Stimulated activated naive CD8-positive, alpha-beta T cell treated with anti-CD3 and anti-CD28 coated beads, Interleukin-15, amount 100 ng/mL, for 72 hours (primary cell): ENCODE measurements at regions not wholly inside any gene's neighbourhood (a gene's known extent, or its start where the extent isn't known, plus 50 kb on each side); places are given as distances from the start of the nearest gene placed in this dataset.
"Not testable (repeated sequence)": the region's sequence is repeated elsewhere in the genome, so short reads cannot be mapped to it uniquely, and the experiment has no call there.

Experiments
- ATAC-seq: fragments of 150-1000 bp; cut with Tn5 transposase; 2 replicates; pipeline ENCODE4 v1.10.0; 2021; ENCODE audit warnings: mild to moderate bottlenecking, moderate library complexity
- DNase-seq, 2 donors: peaks; one replicate each; pipeline ENCODE4 v3.0.0; 2021 to 2022
- H3K27ac Mint-ChIP-seq, 2 donors: one replicate each; pipeline ENCODE4 v1.8.0; 2022; ENCODE audit warnings: mild to moderate bottlenecking in 2 of 2, mixed read lengths in 2 of 2, moderate library complexity in 2 of 2
- H3K27me3 Mint-ChIP-seq: one replicate; pipeline ENCODE4 v1.8.0; 2022; ENCODE audit warnings: mixed read lengths
- H3K4me1 Mint-ChIP-seq: one replicate; pipeline ENCODE4 v1.8.0; 2022; ENCODE audit warnings: mild to moderate bottlenecking, mixed read lengths
- H3K4me3 Mint-ChIP-seq, 2 donors: one replicate each; pipeline ENCODE4 v1.8.0; 2022; ENCODE audit warnings: mild to moderate bottlenecking in 2 of 2, mixed read lengths in 2 of 2, moderate library complexity in 1 of 2
- H3K9me3 Mint-ChIP-seq, 2 donors: one replicate each; pipeline ENCODE4 v1.8.0; 2022; ENCODE audit warnings: mixed read lengths in 2 of 2

GRCh38 chr2:67755156-67755882 is 307.5 kb downstream of the C1D start:
- ATAC-seq (no peak), DNase-seq (no peak)
- no peaks in the 10 kb centered on the region for H3K27me3 Mint-ChIP-seq
- no peaks in the 10 kb centered on the region for H3K9me3 Mint-ChIP-seq
- H3K27ac Mint-ChIP-seq = no peak overlapping the region
- no peak overlapping the region for H3K4me3 Mint-ChIP-seq
- H3K4me1 Mint-ChIP-seq = no peaks in the 10 kb centered on the region

DNA sequence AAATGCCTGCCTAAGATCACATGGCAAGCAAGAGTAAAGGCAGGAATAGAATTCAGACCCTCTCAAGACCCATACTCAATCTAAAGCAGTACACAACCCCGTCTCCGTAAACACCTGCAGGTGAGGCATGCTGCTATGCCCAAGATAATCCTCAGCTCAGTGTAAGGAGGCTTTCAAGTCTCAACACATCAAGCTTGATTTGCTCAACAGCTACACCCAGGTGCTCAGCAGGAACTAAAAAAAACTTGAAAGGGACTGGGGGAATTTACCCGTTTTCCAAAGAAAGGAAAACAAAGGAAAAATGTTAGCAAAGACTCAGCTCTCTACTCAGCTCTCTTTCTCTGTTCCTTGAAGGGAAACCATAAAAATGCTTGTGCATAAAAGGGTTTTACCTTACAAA is 301.8 kb downstream of the C1D start:
- Mint-ChIP-seq H3K27me3 (no peaks in the 10 kb centered on the region), H3K27ac (no peak overlapping the region), H3K9me3 (no peaks in the 10 kb centered on the region), H3K4me3 (no peak overlapping the region), H3K4me1 (no peaks in the 10 kb centered on the region)
- DNase-seq (no peak), ATAC-seq (no peak)

GRCh38 chr2:67771380-67771779 is 291.4 kb downstream of the C1D start:
- no peak overlapping the region for H3K27ac Mint-ChIP-seq
- H3K27me3 Mint-ChIP-seq = peaks cover 8% of the 10 kb centered on the region
- no peaks in the 10 kb centered on the region for H3K9me3 Mint-ChIP-seq
- no peaks in the 10 kb centered on the region for H3K4me1 Mint-ChIP-seq
- no peak overlapping the region for H3K4me3 Mint-ChIP-seq
- DNase-seq (no peak), ATAC-seq (no peak)

DNA sequence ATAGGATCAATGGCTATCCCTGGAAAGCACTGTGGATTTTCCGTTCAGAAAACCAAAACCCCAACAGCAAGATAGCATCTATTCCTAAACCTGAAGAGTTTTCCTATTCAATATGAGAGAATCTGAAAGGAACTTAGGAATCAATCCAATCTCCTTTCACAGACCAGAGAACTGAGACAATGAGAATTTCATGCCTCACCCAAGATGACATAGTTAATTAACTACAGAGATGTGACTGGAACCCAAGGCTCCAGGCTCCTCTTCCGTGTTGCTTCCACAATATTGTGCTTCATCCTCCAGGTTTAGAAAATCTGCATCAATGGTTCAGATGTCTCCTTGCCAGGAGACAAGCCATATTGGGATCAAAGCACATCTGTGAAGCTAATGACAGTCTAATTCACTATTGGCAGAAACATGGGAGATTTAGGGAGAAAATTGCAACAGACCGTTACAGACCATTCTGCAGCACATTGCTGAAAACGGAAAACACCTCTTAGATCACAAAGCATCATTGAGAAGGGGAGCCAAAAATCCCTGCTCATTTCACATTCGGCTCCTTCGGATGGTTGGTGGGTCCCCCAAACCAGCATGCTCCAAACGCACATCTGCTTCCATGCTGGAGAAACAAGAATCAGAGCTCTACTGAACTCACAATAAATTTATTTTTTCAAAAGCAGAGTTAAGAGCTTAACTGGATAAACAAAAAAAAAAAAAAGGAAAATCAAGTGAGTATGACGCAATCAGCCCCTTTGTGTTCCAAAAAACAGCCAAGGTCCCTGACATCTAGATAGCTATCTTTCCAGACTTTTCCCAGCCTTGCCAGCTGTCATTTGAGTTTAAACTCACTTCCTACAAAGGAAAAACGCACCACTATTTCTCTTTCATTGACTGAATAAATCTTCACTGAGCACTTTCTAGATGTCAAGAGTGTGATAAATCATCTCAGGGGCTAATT is 290.3 kb downstream of the C1D start:
- H3K4me3 Mint-ChIP-seq = no peak overlapping the region
- no peaks in the 10 kb centered on the region for H3K9me3 Mint-ChIP-seq
- DNase-seq = no peak
- no peak overlapping the region for H3K27ac Mint-ChIP-seq
- H3K27me3 Mint-ChIP-seq = no peaks in the 10 kb centered on the region
- no peaks in the 10 kb centered on the region for H3K4me1 Mint-ChIP-seq
- ATAC-seq = no peak

DNA sequence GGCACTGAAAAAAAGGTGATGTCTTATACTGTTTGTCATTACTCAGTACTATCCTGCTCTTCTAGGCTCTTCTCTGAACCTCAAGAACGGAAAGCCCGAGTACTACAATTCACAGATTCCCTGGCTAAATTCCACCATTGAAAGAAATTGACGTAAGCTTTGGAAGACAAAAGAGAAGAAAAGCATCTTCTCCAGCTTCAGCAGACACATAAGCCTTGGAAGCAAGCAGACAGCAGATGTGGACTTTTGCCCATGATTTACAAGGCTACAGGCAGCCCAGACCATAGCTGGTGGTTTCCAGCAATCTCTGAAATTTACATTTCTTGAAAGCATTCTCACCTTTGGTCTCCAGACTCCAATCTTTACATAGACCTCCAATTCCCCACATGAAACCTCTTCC is 289.0 kb downstream of the C1D start:
- H3K4me3 Mint-ChIP-seq = no peak overlapping the region
- DNase-seq (no peak), ATAC-seq (no peak)
- no peaks in the 10 kb centered on the region for H3K27me3 Mint-ChIP-seq
- no peak overlapping the region for H3K27ac Mint-ChIP-seq
- no peaks in the 10 kb centered on the region for H3K4me1 Mint-ChIP-seq
- H3K9me3 Mint-ChIP-seq = no peaks in the 10 kb centered on the region

DNA sequence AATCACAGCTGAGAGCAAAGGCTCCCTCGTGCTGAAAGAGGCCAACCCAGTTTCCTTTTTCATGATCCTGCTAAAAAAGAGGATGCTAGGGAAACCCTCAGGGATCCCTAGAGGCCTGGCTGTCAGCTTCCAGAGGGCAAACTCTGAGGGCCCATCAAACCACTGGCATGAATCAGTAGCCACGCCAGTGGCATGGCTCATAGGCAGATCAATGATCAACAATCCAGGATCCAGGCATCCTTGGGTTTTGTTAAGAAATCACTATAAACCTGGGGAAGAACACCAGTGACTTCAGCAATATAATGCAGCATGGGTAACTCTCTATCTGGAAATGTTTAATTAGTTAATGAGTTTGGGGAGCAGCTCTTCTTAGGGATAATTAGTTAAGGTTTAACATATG is 286.5 kb downstream of the C1D start:
- H3K4me1 Mint-ChIP-seq = no peaks in the 10 kb centered on the region

GRCh38 chr2:67777010-67777409 is 285.8 kb downstream of the C1D start:
- Mint-ChIP-seq H3K27ac (no peak overlapping the region), H3K27me3 (no peaks in the 10 kb centered on the region), H3K9me3 (no peaks in the 10 kb centered on the region), H3K4me3 (no peak overlapping the region), H3K4me1 (no peaks in the 10 kb centered on the region)
- no peak for DNase-seq
- no peak for ATAC-seq

More for the DNA sequence above, 286.5 kb downstream of the C1D start:
- H3K4me3 Mint-ChIP-seq = no peak overlapping the region
- DNase-seq (no peak), ATAC-seq (no peak)
- no peaks in the 10 kb centered on the region for H3K9me3 Mint-ChIP-seq
- no peaks in the 10 kb centered on the region for H3K27me3 Mint-ChIP-seq
- H3K27ac Mint-ChIP-seq = no peak overlapping the region

- Mint-ChIP-seq H3K4me3 (no peak overlapping the region), H3K27me3 (no peaks in the 10 kb centered on the region), H3K4me1 (no peaks in the 10 kb centered on the region), H3K27ac (no peak overlapping the region), H3K9me3 (no peaks in the 10 kb centered on the region)
- no peak for ATAC-seq
- no peak for DNase-seq
These were observed 284.9 kb downstream of the C1D start for GRCh38 chr2:67777836-67778429.

- H3K27ac Mint-ChIP-seq, H3K4me1 Mint-ChIP-seq, DNase-seq, H3K4me3 Mint-ChIP-seq, H3K9me3 Mint-ChIP-seq, ATAC-seq, H3K27me3 Mint-ChIP-seq: not testable (repeated sequence)
These were observed 282.0 kb downstream of the C1D start for GRCh38 chr2:67780841-67781240.

GRCh38 chr2:67782443-67782842 is 280.4 kb downstream of the C1D start:
- no peaks in the 10 kb centered on the region for H3K9me3 Mint-ChIP-seq
- H3K27me3 Mint-ChIP-seq = no peaks in the 10 kb centered on the region
- no peak overlapping the region for H3K27ac Mint-ChIP-seq
- no peak for DNase-seq
- ATAC-seq = no peak
- H3K4me1 Mint-ChIP-seq = no peaks in the 10 kb centered on the region
- no peak overlapping the region for H3K4me3 Mint-ChIP-seq

- DNase-seq (no peak), ATAC-seq (no peak)
- H3K27ac Mint-ChIP-seq = no peak overlapping the region
- H3K4me1 Mint-ChIP-seq = no peaks in the 10 kb centered on the region
- no peaks in the 10 kb centered on the region for H3K27me3 Mint-ChIP-seq
- no peak overlapping the region for H3K4me3 Mint-ChIP-seq
- no peaks in the 10 kb centered on the region for H3K9me3 Mint-ChIP-seq
These were observed 279.8 kb downstream of the C1D start for GRCh38 chr2:67783026-67783425.

DNA sequence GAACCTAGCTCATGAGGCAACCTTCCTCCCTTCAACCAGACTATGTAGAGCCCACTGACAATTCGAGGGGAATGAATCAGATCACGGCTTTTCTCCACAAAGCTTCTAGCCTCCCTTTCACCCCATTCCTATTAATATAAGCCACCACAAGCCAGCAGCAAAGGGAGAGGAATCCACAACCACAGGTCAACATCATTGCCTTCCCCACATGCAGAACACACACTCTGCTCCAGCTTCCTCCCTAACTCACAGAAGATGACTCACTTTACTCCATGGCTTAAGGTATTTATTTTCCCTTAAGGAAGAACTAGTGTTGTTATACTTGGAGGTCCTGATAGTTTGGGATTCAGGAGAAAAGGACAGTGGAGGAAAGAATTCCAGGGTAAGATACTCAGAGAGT is 272.2 kb downstream of the C1D start:
- no peak for DNase-seq
- H3K4me3 Mint-ChIP-seq = no peak overlapping the region

DNA sequence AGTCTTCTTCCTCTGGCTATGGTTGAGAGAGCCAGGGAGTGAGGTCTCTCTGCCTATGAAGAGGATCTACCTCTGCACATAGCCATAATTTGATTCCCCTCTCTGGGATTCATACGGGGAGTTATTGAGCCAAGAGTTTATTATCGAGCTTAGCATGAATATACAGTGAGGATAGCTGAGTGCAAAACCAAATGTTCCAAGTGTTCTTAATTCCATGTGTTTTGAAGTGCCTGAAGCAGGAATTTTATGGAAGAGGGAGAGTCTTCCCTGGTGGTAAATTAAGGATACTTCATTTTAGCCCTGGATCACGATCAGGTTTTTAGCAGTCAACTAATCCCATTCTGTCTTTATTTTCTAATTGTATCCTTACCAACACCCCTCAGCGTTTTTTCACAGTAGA is 270.6 kb downstream of the C1D start:
- DNase-seq (no peak), ATAC-seq (no peak)
- no peak overlapping the region for H3K4me3 Mint-ChIP-seq
- no peaks in the 10 kb centered on the region for H3K27me3 Mint-ChIP-seq
- H3K27ac Mint-ChIP-seq = no peak overlapping the region
- H3K4me1 Mint-ChIP-seq = no peaks in the 10 kb centered on the region
- no peaks in the 10 kb centered on the region for H3K9me3 Mint-ChIP-seq

More for the DNA sequence above, 272.2 kb downstream of the C1D start:
- H3K27ac Mint-ChIP-seq = no peak overlapping the region
- H3K27me3 Mint-ChIP-seq = no peaks in the 10 kb centered on the region
- H3K9me3 Mint-ChIP-seq = no peaks in the 10 kb centered on the region
- ATAC-seq = no peak
- H3K4me1 Mint-ChIP-seq = no peaks in the 10 kb centered on the region

GRCh38 chr2:67792681-67793091 is 270.1 kb downstream of the C1D start:
- no peak overlapping the region for H3K4me3 Mint-ChIP-seq
- no peaks in the 10 kb centered on the region for H3K4me1 Mint-ChIP-seq
- no peak overlapping the region for H3K27ac Mint-ChIP-seq
- H3K27me3 Mint-ChIP-seq = no peaks in the 10 kb centered on the region
- no peaks in the 10 kb centered on the region for H3K9me3 Mint-ChIP-seq
- ATAC-seq = no peak
- DNase-seq = no peak

DNA sequence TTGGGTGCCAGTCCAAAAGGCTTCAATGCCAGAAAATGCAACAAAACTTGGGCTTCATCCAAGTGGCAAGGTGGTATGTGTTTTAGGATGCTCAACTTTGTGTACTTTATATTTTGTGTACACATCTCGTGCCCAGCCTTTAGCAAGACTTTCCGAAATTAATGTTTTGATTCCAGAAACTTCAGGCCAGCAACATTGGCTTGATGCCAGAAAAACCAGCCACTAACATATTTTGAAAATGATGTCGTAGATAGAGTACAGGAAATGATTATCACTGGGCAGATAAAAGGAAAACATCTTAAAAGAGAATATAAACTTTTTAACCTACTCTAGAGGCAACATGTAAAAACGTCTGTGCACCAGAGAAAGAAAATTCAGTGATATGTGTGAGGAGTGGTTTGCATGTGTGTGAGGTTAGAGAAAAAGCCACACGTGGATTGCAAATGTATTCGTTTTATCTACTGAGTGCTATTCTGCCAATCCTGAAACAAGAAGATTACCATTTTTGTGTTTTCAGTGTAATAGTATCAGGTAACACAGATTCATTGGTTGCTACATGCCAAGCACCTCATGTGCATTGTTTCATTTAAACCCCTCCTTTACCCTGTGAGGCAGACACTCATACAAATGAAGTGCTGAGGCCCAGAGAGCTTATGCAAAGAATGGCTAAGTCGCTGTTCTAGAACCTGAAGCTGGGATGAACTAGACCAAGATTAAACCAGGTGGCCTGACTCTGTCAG is 264.8 kb downstream of the C1D start:
- DNase-seq (no peak), ATAC-seq (no peak)
- Mint-ChIP-seq H3K9me3 (no peaks in the 10 kb centered on the region), H3K4me3 (no peak overlapping the region), H3K27me3 (no peaks in the 10 kb centered on the region), H3K4me1 (no peaks in the 10 kb centered on the region), H3K27ac (no peak overlapping the region)
